T-helper 1 cell treated with Interleukin-12 subunit alpha and Interleukin-12 subunit beta and Interleukin-4 antibody, amounts not matched to agents 30 ng/mL and 1 ng/mL, for 36 hours (primary cell): ENCODE measurements at regions not wholly inside any gene's neighbourhood (a gene's known extent, or its start where the extent isn't known, plus 50 kb on each side); places are given as distances from the start of the nearest gene placed in this dataset.
"Not testable (repeated sequence)": the region's sequence is repeated elsewhere in the genome, so short reads cannot be mapped to it uniquely, and the experiment has no call there.

Source experiments
- intact Hi-C: fragments of 100-400 bp; cut with micrococcal nuclease; formaldehyde crosslinking; loops from one replicate; pipeline ENCODE4 v1.15.1; 2024

- intact Hi-C loops, result loop anchor here (1.0 to 2.0 kb wide), 3 partner anchors 157 to 360 kb away; no protein-coding TSS in a partner anchor
These were observed 95.5 kb upstream of the PLEKHM1 start for GRCh38 chr17:45585794-45586650.

DNA sequence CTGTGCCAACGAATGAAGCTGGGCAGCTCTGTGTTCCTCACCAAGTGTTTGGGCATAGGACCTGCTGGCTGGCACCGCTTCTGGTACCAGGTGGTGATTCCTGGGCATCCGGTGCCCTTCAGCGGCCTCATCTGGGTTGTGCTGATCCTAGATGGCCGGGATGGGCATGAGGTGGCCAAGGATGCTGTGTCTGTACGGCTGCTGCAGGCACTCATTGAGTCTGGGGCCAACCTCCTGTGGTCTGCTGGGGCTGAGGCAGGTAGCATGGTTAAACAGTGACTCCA is 96.1 kb upstream of the PLEKHM1 start:
- intact Hi-C loops, result not testable (repeated sequence)

DNA sequence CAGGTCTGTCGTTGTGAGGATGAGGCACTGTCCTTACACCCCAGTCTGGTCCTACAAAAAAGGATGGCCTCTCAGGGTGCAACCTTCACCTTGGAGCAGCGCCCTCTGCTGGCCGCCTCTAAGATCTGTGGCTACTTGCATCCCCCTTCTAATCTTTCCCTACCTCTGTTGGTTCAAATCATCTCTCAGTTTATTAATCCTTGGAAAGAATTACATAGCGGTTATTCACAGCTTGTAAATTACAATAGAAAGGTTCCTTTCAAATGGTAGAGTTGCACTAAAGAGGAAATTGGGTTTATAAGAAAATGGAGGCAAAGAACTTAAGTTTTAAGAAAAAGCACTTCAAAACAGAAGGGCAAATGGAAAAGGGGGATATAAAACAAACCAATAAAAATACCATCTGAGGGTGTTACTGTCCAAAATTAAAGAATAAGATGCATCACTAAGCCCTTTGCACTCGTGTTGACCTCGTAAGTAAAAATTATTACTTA is 102.0 kb upstream of the PLEKHM1 start:
- intact Hi-C loops, result loop anchor here (1.0 kb wide), 1 partner anchor 164 kb away; no protein-coding TSS in a partner anchor

GRCh38 chr17:45596347-45596746 is 105.8 kb upstream of the PLEKHM1 start:
- intact Hi-C loops, result not testable (repeated sequence)

- intact Hi-C loops, result not testable (repeated sequence)
These were observed 109.8 kb upstream of the PLEKHM1 start for GRCh38 chr17:45600052-45601012.

DNA sequence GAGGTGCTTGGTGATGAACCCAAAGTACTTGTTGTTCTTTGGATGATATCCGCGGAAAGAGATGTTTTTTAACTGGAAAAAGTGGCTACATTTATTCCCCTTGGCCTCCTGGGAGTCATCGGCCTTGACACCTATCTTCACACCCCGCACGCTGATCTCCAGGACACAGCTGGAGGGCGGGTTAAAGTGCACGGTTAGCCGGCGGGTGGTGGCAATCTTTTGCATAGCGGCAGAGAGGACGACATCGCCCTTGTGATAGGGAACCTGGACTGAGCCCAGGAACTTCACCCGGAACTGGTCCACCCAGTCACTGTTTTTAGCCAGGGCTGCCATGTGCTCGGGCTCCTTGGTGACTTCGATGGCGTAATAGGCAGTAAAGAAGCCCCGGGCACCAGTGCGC is 110.5 kb upstream of the PLEKHM1 start:
- intact Hi-C loops, result not testable (repeated sequence)

- intact Hi-C loops, result not testable (repeated sequence)
These were observed 111.4 kb upstream of the PLEKHM1 start for GRCh38 chr17:45601605-45602539.

DNA sequence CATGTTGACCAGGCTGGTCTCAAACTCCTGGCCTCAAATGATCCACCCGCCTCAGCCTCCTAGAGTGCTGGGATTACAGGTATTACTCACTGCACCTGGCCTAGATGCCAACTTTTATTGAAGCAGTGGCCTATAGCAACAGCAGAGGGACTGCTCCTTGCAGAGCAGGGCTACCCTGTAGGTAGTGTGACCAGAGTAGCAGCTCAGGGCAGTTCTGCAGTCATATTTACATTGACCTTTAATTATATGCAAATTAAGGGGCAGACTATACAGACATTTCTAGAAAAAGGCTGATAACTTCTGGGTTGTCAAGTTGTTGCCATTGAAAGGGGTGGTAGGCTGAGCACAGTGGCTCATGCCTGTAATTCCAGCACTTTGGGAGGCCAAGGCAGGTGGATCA is 115.2 kb upstream of the PLEKHM1 start:
- intact Hi-C loops, result not testable (repeated sequence)

DNA sequence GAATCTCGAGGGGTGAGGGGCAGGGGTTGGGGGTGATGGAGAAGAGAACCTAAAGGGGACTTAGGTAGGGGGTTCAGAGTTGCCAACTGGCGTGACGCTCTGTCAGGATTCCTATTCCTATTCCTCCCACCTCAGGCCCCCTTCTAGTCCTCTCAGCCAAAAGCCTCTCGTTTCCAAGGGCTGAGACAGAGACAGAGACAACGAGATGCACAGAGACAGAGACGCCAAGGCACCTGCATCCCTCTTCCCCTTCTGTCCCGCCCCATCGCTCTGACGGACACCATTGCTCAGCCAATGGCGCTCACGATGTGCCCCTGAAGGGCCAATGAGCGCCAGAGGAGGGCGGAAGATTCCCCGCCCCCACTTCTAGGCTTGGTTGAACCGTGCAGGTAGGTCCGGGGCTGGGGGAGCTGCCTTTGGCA is 129.5 kb upstream of the PLEKHM1 start:
- intact Hi-C loops, result not testable (repeated sequence)

DNA sequence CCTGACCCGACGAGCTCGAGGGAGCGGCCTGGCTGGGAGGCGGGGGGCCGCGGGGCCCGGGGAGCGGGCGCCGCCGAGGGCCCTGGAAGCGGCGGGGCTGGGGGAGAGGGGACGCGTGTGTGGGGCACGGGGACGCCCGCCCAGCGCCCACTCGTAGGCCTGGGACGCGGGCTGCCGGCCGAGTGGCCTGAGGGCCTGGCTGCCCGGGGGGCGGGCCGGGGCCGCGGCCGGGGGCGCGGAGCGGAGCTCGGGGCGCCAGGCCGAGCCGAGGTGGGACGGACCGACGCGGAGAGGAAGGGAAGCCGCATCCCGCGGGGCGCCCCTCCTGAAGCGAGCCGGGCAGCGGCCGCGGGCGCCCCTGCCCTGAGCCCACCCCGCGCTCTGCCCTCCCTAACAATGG is 129.9 kb upstream of the PLEKHM1 start:
- intact Hi-C loops, result not testable (repeated sequence)

- intact Hi-C loops, result not testable (repeated sequence)
These were observed 130.6 kb upstream of the PLEKHM1 start for GRCh38 chr17:45621087-45621486.

DNA sequence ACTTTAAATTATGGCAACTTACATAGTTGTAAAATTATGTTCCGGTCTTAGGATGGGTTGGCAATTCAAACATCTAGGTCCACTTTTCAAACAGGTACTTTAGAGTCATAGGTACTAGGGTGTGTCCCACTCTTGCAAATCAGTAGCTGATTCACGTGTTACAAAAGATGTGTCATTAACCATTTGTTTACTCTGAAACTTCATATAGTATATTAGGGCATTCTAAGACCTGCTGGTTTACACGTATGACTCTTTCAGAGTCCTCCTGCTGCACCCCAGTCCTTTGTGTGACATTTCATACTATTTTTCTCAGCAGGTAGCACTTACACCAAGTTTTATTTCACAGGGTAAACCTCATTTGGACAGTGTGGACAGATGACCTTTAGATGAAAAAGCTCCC is 131.8 kb upstream of the PLEKHM1 start:
- intact Hi-C loops, result not testable (repeated sequence)

DNA sequence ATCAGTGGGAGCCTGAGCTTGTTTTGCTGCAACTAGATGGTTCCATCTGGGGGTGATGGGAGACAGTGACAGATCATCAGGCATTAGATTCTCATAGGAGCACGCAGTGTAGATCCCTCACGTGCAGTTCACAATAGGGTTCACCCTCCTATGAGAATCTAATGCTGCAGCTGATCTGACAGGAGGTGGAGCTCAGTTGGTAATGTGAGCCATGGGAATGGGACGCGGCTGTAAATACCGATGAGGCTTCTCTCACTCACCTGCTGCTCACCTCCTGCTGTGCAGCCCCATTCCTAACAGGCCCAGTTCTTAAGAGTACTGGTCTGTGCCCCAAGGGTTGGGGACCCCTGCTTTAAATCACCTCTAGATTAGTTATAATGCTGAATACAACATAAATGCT is 137.5 kb upstream of the PLEKHM1 start:
- intact Hi-C loops, result no loop called here

DNA sequence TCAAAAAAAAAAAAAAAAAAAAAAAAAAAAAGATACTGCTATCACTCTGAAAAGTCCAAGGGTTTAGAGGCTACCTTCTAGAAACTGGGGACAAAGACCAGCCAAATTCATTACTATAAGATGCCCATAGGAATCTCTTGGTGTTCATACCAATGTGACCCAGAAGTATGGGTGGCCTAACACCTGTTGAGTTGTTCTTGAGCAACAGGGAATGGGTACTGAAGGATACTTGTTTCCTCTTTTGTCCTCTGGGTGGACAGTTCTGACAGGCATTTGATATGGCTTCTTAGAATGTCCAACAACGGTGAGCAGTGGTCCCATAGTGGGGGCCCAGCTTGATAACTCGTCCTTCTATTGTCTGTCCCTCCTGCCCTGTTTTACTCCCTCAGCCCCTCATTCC is 141.4 kb upstream of the PLEKHM1 start:
- intact Hi-C loops, result no loop called here

DNA sequence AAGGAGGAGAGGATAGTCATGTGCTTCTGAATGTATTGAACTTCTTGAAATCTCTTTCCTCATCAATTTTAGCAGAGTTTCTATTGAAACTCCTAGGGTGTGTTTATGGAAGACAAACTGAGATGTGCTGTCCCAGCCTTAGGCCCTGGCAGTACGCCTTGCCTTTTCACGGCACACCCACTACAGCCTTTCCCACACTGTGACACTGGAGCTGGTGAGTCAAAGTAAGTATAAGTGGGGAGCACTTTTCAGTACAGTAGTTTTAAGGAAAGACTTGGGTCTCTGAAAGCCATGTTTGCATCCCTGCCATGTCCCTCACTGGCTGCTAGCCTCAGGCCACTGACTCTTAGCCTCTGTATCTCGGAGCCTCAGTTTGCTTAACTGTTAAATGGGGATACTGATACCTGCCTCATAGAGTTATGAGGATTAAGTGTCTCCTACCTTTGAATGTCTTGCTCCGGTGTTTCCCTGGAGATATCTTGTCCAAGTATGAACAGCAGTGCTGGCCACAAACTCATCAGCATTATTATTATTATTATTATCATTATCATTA is 144.7 kb upstream of the CRHR1 start:
- intact Hi-C loops, result no loop called here

- intact Hi-C loops, result loop anchor here (1.0 kb wide), 1 partner anchor 212 kb away; no protein-coding TSS in a partner anchor
These were observed 143.8 kb upstream of the CRHR1 start for GRCh38 chr17:45640141-45640850.

GRCh38 chr17:45641541-45641940 is 142.6 kb upstream of the CRHR1 start:
- intact Hi-C loops, result no loop called here

DNA sequence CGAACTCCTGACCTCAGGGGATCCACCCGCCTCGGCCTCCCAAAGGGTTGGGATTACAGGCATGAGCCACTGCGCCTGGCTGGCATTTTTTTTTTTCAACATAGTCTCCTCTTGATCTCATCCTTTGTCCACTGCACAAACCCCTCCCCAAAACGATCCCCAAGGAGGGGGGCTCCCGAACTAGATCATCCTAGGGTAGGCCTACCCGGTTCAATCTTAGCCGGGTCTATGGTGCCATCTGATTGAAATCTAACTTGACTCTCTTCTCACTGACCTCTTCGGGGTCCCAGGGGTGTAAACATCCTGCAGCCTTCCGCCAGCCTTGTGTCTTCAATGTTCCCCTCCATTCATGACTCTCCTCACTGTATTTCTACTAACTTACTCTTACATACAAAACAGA is 140.5 kb upstream of the CRHR1 start:
- intact Hi-C loops, result no loop called here

- intact Hi-C loops, result not testable (repeated sequence)
These were observed 139.5 kb upstream of the CRHR1 start for GRCh38 chr17:45644637-45645036.

DNA sequence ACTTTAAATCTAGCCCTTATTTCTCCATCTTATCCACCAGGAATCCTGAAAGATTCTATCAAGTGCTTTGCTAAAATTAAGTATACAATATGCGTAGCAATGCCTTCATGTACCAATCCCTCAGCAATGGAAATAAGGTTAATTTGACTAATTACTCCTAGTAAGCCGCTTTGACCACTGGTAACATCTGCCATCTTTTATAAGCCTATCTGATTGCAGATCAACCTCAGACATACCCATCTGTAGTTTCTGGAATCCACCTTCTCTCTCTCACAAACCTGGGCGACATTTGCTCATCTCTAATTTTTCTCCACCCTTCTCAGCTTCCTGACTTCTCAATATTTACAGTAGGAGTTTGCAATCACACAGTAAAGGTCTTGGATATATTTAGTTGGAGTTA is 138.8 kb upstream of the CRHR1 start:
- intact Hi-C loops, result no loop called here
